GM12878 (cell line): ENCODE measurements at regions not wholly inside any gene's neighbourhood (a gene's known extent, or its start where the extent isn't known, plus 50 kb on each side); places are given as distances from the start of the nearest gene placed in this dataset.

Experiments
- ATAC-seq: fragments of 200-7000 bp; cut with Tn5 transposase; 3 replicates; pipeline ENCODE4 v1.9.1; 2020; ENCODE audit warnings: mild to moderate bottlenecking, moderate library complexity
- BruUV-seq: library from RNA; stranded (reverse); fragments of 400-500 nt; replicated peaks from 2 replicates; lab custom pipeline; 2021; lab: Mats Ljungman, UMichigan
- CTCF ChIA-PET: fragments of 300-600 bp; sonication (Branson Sonifier 250); formaldehyde crosslinking; extraction: SDS; loops from one replicate; lab custom pipeline; 2021; ENCODE audit warnings: inconsistent platforms; lab: Yijun Ruan, JAX
- POLR2A ChIA-PET: fragments of 350-600 bp; formaldehyde crosslinking; extraction: SDS; loops from one replicate; lab custom pipeline; 2021; ENCODE audit warnings: inconsistent platforms; lab: Charles Lee
- RAD21 ChIA-PET: fragments of 300-600 bp; sonication (Branson Sonifier 250); formaldehyde crosslinking; loops from one replicate; lab custom pipeline; 2023; ENCODE audit warnings: antibody characterized with exemption; ENCODE audit not compliant: unreplicated experiment; lab: Charles Lee
- SMC1A ChIA-PET: fragments of 300-600 bp; sonication (Branson Sonifier 250); formaldehyde crosslinking; loops from one replicate; lab custom pipeline; 2023; ENCODE audit not compliant: unreplicated experiment, uncharacterized antibody; lab: Charles Lee
- DNase-seq: peaks from one replicate; pipeline ENCODE4 v3.0.0-alpha.2; 2011; ENCODE audit warnings: low read depth, low spot score
- FAIRE-seq: peaks from 3 replicates; lab custom pipeline; 2011; peaks lifted over from hg19 to GRCh38; lab: Jason Lieb, UNC
- H2AFZ ChIP-seq: 2 replicates; pipeline ENCODE4 v1.6.0; 2011; ENCODE audit warnings: low read depth, low read length, control low read depth; ENCODE audit not compliant: control insufficient read depth
- H3K27ac ChIP-seq: 2 replicates; pipeline ENCODE4 v1.5.1; 2011; ENCODE audit warnings: control low read depth; ENCODE audit not compliant: control insufficient read depth, insufficient read depth
- H3K27me3 ChIP-seq, 2 experiments: replicated peaks in 1 of 2; 2 replicates each; pipeline versions ENCODE4 v1.6.0 to v1.6.1; 2011; ENCODE audit warnings: low read length in 1 of 2; ENCODE audit not compliant: control insufficient read depth in 2 of 2, insufficient read depth in 2 of 2
- H3K36me3 ChIP-seq, 2 experiments: 2 replicates each; pipeline ENCODE4 v1.5.1; 2011; ENCODE audit warnings: low read length in 1 of 2; ENCODE audit not compliant: control insufficient read depth in 2 of 2, insufficient read depth in 2 of 2
- H3K4me1 ChIP-seq: 2 replicates; pipeline ENCODE4 v1.6.1; 2011; ENCODE audit warnings: mild to moderate bottlenecking, low read length, moderate library complexity, mixed read lengths; ENCODE audit not compliant: control insufficient read depth, insufficient read depth
- H3K4me2 ChIP-seq: 2 replicates; pipeline ENCODE4 v1.6.0; 2011; ENCODE audit warnings: control low read depth; ENCODE audit not compliant: control insufficient read depth, insufficient read depth
- H3K4me3 ChIP-seq: fragments of 200-600 bp; sonication (generic); 2 replicates; pipeline ENCODE4 v1.5.1; 2016
- H3K79me2 ChIP-seq: 2 replicates; pipeline ENCODE4 v1.6.0; 2011; ENCODE audit warnings: low read length; ENCODE audit not compliant: control insufficient read depth, insufficient read depth
- H3K9ac ChIP-seq: 2 replicates; pipeline ENCODE4 v1.8.0; 2011; ENCODE audit warnings: low read length, control low read depth, mixed read lengths; ENCODE audit not compliant: control insufficient read depth, insufficient read depth
- H3K9me3 ChIP-seq: replicated peaks from 3 replicates; pipeline ENCODE4 v1.5.1; 2011; ENCODE audit warnings: mild to moderate bottlenecking, low read length; ENCODE audit not compliant: control insufficient read depth, insufficient read depth
- H4K20me1 ChIP-seq: 2 replicates; pipeline ENCODE4 v1.6.0; 2011; ENCODE audit not compliant: control insufficient read depth, insufficient read depth
- BHLHE40 ChIP-seq, 2 experiments: fragments of 450-650 bp in 1 of 2; IDR thresholded peaks; 2 replicates each; pipeline ENCODE4 v1.6.1; 2011 to 2017; ENCODE audit warnings: low read depth in 2 of 2, borderline replicate concordance in 1 of 2, improper control_type of control experiment in 1 of 2, low read length in 1 of 2, mild to moderate bottlenecking in 1 of 2
- CBX5 ChIP-seq: sonication (generic); IDR thresholded peaks from 2 replicates; pipeline ENCODE4 v1.6.1; 2016; ENCODE audit warnings: low read depth, moderate library complexity, mild to moderate bottlenecking, inconsistent platforms
- CHD4 ChIP-seq: fragments of 200-600 bp; sonication (generic); IDR thresholded peaks from 2 replicates; pipeline ENCODE4 v1.6.1; 2016; ENCODE audit warnings: mild to moderate bottlenecking
- E2F8 ChIP-seq: fragments of 450-650 bp; IDR thresholded peaks from 2 replicates; pipeline ENCODE4 v1.6.1; 2018; ENCODE audit warnings: mild to moderate bottlenecking, low read depth, moderate library complexity; ENCODE audit not compliant: partially characterized antibody
- GATAD2B ChIP-seq: fragments of 450-650 bp; conservative IDR thresholded peaks from 2 replicates; pipeline ENCODE4 v1.6.1; 2017; ENCODE audit warnings: low read depth, mild to moderate bottlenecking, moderate library complexity
- SMAD5 ChIP-seq: IDR thresholded peaks from 2 replicates; pipeline ENCODE4 v1.6.1; 2016; ENCODE audit warnings: antibody characterized with exemption, low read depth
- STAT3 ChIP-seq: IDR thresholded peaks from 2 replicates; pipeline ENCODE4 v1.6.1; 2011; ENCODE audit warnings: low read depth, low read length, improper control_type of control experiment
- ZBTB40 ChIP-seq: fragments of 450-650 bp; IDR thresholded peaks from 2 replicates; pipeline ENCODE4 v1.6.1; 2016; ENCODE audit warnings: mild to moderate bottlenecking, moderate library complexity, borderline replicate concordance
- ZNF274 ChIP-seq: IDR thresholded peaks from one replicate; pipeline ENCODE4 v1.8.0; 2011; ENCODE audit not compliant: insufficient read length, insufficient read depth
- WGBS: methylation state at CpG from one replicate; pipeline ENCODE4 v1.1.6; 2016; ENCODE audit warnings: low lambda C conversion rate; ENCODE audit not compliant: insufficient replicate concordance, insufficient coverage; ENCODE audit errors: missing lambda C conversion rate; 5-methylcytosine and 5-hydroxymethylcytosine counted together
- in situ Hi-C: fragments of 300-500 bp; cut with MboI; formaldehyde crosslinking; loops from 9 replicates; pipeline ENCODE4 v1.14.3; 2018; ENCODE audit warnings: mixed read lengths
- intact Hi-C: fragments of 100-400 bp; cut with micrococcal nuclease; formaldehyde crosslinking; loops from one replicate; pipeline ENCODE4 v1.14.2; 2022; ENCODE audit not compliant: unreplicated experiment

- DNase-seq: no peak
- no peak for FAIRE-seq
These were observed 887.0 kb downstream of the KCNA4 start for GRCh38 chr11:29129844-29130243.

More at GRCh38 chr11:29129844-29130243, 887.0 kb downstream of the KCNA4 start:
- ChIA-PET SMC1A (no interaction called here), RAD21 (no interaction called here), POLR2A (no interaction called here), CTCF (no interaction called here)
- Histone ChIP-seq H3K4me2 (no peak overlapping the region), H3K36me3 (no peaks in the 10 kb centered on the region), H2AFZ (no peak overlapping the region), H4K20me1 (no peaks in the 10 kb centered on the region), H3K4me1 (no peaks in the 10 kb centered on the region), H3K27ac (no peak overlapping the region), H3K79me2 (no peaks in the 10 kb centered on the region), H3K27me3 (no peaks in the 10 kb centered on the region), H3K9ac (no peak overlapping the region), H3K9me3 (no peaks in the 10 kb centered on the region), H3K4me3 (no peak overlapping the region)
- no TSS peak for BruUV-seq
- no peak for ATAC-seq
- intact Hi-C loops (no loop called here), in situ Hi-C loops (no loop called here)
- TF ChIP-seq ZNF274 (no peak), E2F8 (no peak), CHD4 (no peak), SMAD5 (no peak), STAT3 (no peak), CBX5 (no peak), GATAD2B (no peak), ZBTB40 (no peak), BHLHE40 (IDR thresholded peaks at IDR 0.05; ENCODE audit: borderline replicate concordance in 1 of 2, low read depth in 2 of 2, low read length in 1 of 2) (no peak)
- WGBS: 6% methylated on average over 1 of the region's 1 CpG
